B cell (primary cell): ENCODE measurements at regions not wholly inside any gene's neighbourhood (a gene's known extent, or its start where the extent isn't known, plus 50 kb on each side); places are given as distances from the start of the nearest gene placed in this dataset.

Experiments
- ATAC-seq: fragments of 200-7000 bp; cut with Tn5 transposase; one replicate; pipeline ENCODE4 v1.10.0; 2021; ENCODE audit warnings: low read depth, mild to moderate bottlenecking, moderate number of reproducible peaks, moderate library complexity
- CTCF ChIA-PET: fragments of 350-600 bp; sonication (Branson Sonifier 250); formaldehyde crosslinking; loops from one replicate; lab custom pipeline; 2021; ENCODE audit warnings: antibody characterized with exemption, inconsistent platforms; lab: Charles Lee
- POLR2A ChIA-PET: fragments of 350-600 bp; sonication (Branson Sonifier 250); formaldehyde crosslinking; loops from one replicate; lab custom pipeline; 2021; ENCODE audit warnings: antibody characterized with exemption; lab: Charles Lee
- DNase-seq: peaks from one replicate; pipeline ENCODE4 v3.0.0; 2013
- H2AFZ ChIP-seq: 2 replicates; pipeline ENCODE4 v1.6.1; 2012; ENCODE audit warnings: mild to moderate bottlenecking, low read depth, low read length; ENCODE audit not compliant: insufficient read depth, poor library complexity, severe bottlenecking
- H3K27ac ChIP-seq, 2 donors: 1 replicate in 1 of 2; 2 replicates in 1 of 2; pipeline ENCODE4 v1.5.1; 2012 to 2013; ENCODE audit warnings: low read length in 2 of 2, mild to moderate bottlenecking in 2 of 2, moderate library complexity in 1 of 2
- H3K27me3 ChIP-seq, 4 experiments: fragments of 200-600 bp in 1 of 4; sonication (generic) in 1 of 4; replicated peaks in 1 of 4; 1 replicate in 2 of 4; 2 replicates in 2 of 4; pipeline versions ENCODE4 v1.6.1 to v1.7.0; 2013 to 2016; ENCODE audit warnings: low read length in 3 of 4, mild to moderate bottlenecking in 2 of 4, mixed read lengths in 1 of 4, moderate library complexity in 1 of 4; ENCODE audit not compliant: insufficient read depth in 4 of 4, control insufficient read depth in 3 of 4; ENCODE audit errors: control extremely low read depth in 1 of 4
- H3K36me3 ChIP-seq, 2 experiments: replicated peaks in 1 of 2; 1 replicate in 1 of 2; 2 replicates in 1 of 2; pipeline versions ENCODE4 v1.6.1 to v1.7.1; 2013; ENCODE audit warnings: low read length in 1 of 2; ENCODE audit not compliant: insufficient read depth in 2 of 2, control insufficient read depth in 1 of 2; ENCODE audit errors: control extremely low read depth in 1 of 2, extremely low read depth in 1 of 2
- H3K4me1 ChIP-seq, 2 donors: fragments of 200-600 bp in 1 of 2; sonication (generic) in 1 of 2; 1 replicate in 1 of 2; 2 replicates in 1 of 2; pipeline versions ENCODE4 v1.5.1 to v1.6.1; 2013 to 2017; ENCODE audit warnings: low read length in 2 of 2; ENCODE audit not compliant: control insufficient read depth in 2 of 2, insufficient read depth in 2 of 2
- H3K4me2 ChIP-seq: replicated peaks from 2 replicates; pipeline ENCODE3; 2012; ENCODE audit warnings: mild to moderate bottlenecking, low read depth, low read length; ENCODE audit not compliant: poor library complexity, severe bottlenecking
- H3K4me3 ChIP-seq, 5 experiments: fragments of 200-600 bp in 1 of 5; sonication (generic) in 1 of 5; 1 replicate in 3 of 5; 2 replicates in 2 of 5; pipeline versions ENCODE4 v1.5.1 to v1.7.0; 2011 to 2016; ENCODE audit warnings: low read length in 4 of 5, mild to moderate bottlenecking in 4 of 5, low read depth in 2 of 5, control low read depth in 1 of 5, moderate library complexity in 1 of 5; ENCODE audit not compliant: insufficient read depth in 1 of 5; ENCODE audit errors: control extremely low read depth in 1 of 5, extremely low read depth in 1 of 5
- H3K79me2 ChIP-seq: fragments of 200-600 bp; sonication (generic); one replicate; pipeline ENCODE4 v1.6.0; 2016; ENCODE audit warnings: low read length; ENCODE audit not compliant: control insufficient read depth, insufficient read depth
- H3K9ac ChIP-seq: fragments of 200-600 bp; sonication (generic); 2 replicates; pipeline ENCODE4 v1.6.1; 2017; ENCODE audit warnings: mild to moderate bottlenecking, low read length, moderate library complexity
- H3K9me3 ChIP-seq, 3 donors: one replicate each; pipeline versions ENCODE4 v1.6.1 to v1.7.1; 2013; ENCODE audit warnings: low read length in 2 of 3; ENCODE audit not compliant: control insufficient read depth in 2 of 3, insufficient read depth in 1 of 3; ENCODE audit errors: control extremely low read depth in 1 of 3
- H4K20me1 ChIP-seq: 2 replicates; pipeline ENCODE4 v1.6.0; 2012; ENCODE audit warnings: mild to moderate bottlenecking, low read length; ENCODE audit not compliant: insufficient read depth, control insufficient read depth, poor library complexity, severe bottlenecking
- H3K27ac Mint-ChIP-seq: one replicate; pipeline ENCODE4 v1.8.0; 2021; ENCODE audit warnings: mixed read lengths
- H3K27me3 Mint-ChIP-seq: one replicate; pipeline ENCODE4 v1.8.0; 2021; ENCODE audit warnings: mixed read lengths
- H3K4me1 Mint-ChIP-seq: one replicate; pipeline ENCODE4 v1.8.0; 2021; ENCODE audit warnings: mixed read lengths
- H3K4me3 Mint-ChIP-seq: one replicate; pipeline ENCODE4 v1.8.0; 2021; ENCODE audit warnings: mixed read lengths
- H3K9me3 Mint-ChIP-seq: one replicate; pipeline ENCODE4 v1.8.0; 2022; ENCODE audit warnings: mixed read lengths; ENCODE audit not compliant: insufficient read depth
- CTCF ChIP-seq: fragments of 200-600 bp; IDR thresholded peaks from one replicate; pipeline ENCODE4 v1.8.0; 2022; ENCODE audit warnings: antibody characterized with exemption, mild to moderate bottlenecking
- EZH2 ChIP-seq: IDR thresholded peaks from 2 replicates; pipeline ENCODE4 v1.6.1; 2012; ENCODE audit warnings: borderline replicate concordance, low read depth, mild to moderate bottlenecking, moderate library complexity, low read length; ENCODE audit not compliant: insufficient read depth, poor library complexity, severe bottlenecking
- WGBS: methylation state at CpG from one replicate; pipeline ENCODE4 v1.1.5; 2013; ENCODE audit warnings: missing lambda C conversion rate; ENCODE audit not compliant: insufficient coverage; 5-methylcytosine and 5-hydroxymethylcytosine counted together
- intact Hi-C: fragments of 100-400 bp; cut with micrococcal nuclease; formaldehyde crosslinking; loops from one replicate; pipeline ENCODE4 v1.10.0; 2022

- WGBS: 45% methylated on average over 3 of the region's 4 CpGs
- intact Hi-C loops: no loop called here
- peaks cover 21% of the 10 kb centered on the region for H3K27me3 Mint-ChIP-seq
Measured at GRCh38 chr12:107339487-107339886, 246.1 kb upstream of the CRY1 start.

DNA sequence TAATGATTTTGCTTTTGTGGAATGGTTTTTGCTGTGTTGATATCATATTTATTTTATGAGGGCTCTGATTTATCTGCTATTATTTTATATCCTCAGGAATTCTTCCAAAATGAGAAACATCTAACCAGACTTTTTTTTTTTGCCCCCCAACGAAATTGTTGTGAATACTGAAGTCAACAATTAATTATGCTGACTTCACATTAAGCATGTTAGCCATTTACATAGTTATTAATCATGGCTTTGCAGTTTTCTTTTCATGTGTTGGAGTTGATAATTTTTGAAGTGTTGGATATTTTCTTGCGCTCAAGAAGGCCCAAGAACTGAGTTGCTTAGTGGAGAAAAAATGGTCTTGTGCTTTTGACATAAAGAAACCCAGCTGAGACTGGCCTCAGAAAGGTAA, 246.6 kb upstream of the CRY1 start:
- Histone ChIP-seq H3K4me3 (no peak overlapping the region), H3K9ac (no peak overlapping the region), H3K27me3 (no peaks in the 10 kb centered on the region), H3K79me2 (no peaks in the 10 kb centered on the region), H3K27ac (no peak overlapping the region), H3K4me1 (no peaks in the 10 kb centered on the region), H4K20me1 (no peaks in the 10 kb centered on the region), H3K9me3 (no peaks in the 10 kb centered on the region), H3K4me2 (no peak overlapping the region), H3K36me3 (no peaks in the 10 kb centered on the region), H2AFZ (no peak overlapping the region)
- ChIA-PET CTCF (no interaction called here), POLR2A (no interaction called here)
- Mint-ChIP-seq H3K4me1 (no peaks in the 10 kb centered on the region), H3K27ac (no peak overlapping the region), H3K9me3 (no peaks in the 10 kb centered on the region), H3K4me3 (no peak overlapping the region), H3K27me3 (peaks cover 19% of the 10 kb centered on the region)
- WGBS: no CpG with 5 or more reads among the region's 2 CpGs
- no peak for TF ChIP-seq CTCF
- TF ChIP-seq EZH2: no peak
- ATAC-seq (no peak), DNase-seq (no peak)
- intact Hi-C loops: no loop called here

More at GRCh38 chr12:107339487-107339886, 246.1 kb upstream of the CRY1 start:
- no peaks in the 10 kb centered on the region for H3K36me3 ChIP-seq
- H3K27ac ChIP-seq: no peak overlapping the region
- H4K20me1 ChIP-seq: no peaks in the 10 kb centered on the region
- H3K27ac Mint-ChIP-seq: no peak overlapping the region
- no peak overlapping the region for H3K4me2 ChIP-seq
- DNase-seq (no peak), ATAC-seq (no peak)
- H3K79me2 ChIP-seq: no peaks in the 10 kb centered on the region
- H3K9me3 Mint-ChIP-seq: no peaks in the 10 kb centered on the region
- ChIA-PET POLR2A (no interaction called here), CTCF (interaction anchor here (0.6 kb wide), 1 partner anchor 287 kb away, joined by 4 read pairs; no protein-coding TSS in a partner anchor)
- H3K4me1 Mint-ChIP-seq: no peaks in the 10 kb centered on the region
- TF ChIP-seq CTCF (no peak), EZH2 (no peak)
- H3K4me1 ChIP-seq: no peaks in the 10 kb centered on the region
- H3K9me3 ChIP-seq: no peaks in the 10 kb centered on the region
- no peak overlapping the region for H2AFZ ChIP-seq
- no peak overlapping the region for H3K4me3 ChIP-seq
- no peak overlapping the region for H3K4me3 Mint-ChIP-seq
- H3K27me3 ChIP-seq: no peaks in the 10 kb centered on the region
- no peak overlapping the region for H3K9ac ChIP-seq
